Stimulated activated CD4-positive, alpha-beta T cell treated with anti-CD3 and anti-CD28 coated beads, Interleukin-4, amount 100 ng/mL, for 1 hour (primary cell): ENCODE measurements at regions not wholly inside any gene's neighbourhood (a gene's known extent, or its start where the extent isn't known, plus 50 kb on each side); places are given as distances from the start of the nearest gene placed in this dataset.

Source experiments
- DNase-seq: peaks from one replicate; pipeline ENCODE4 v3.0.0-alpha.2; 2020

DNA sequence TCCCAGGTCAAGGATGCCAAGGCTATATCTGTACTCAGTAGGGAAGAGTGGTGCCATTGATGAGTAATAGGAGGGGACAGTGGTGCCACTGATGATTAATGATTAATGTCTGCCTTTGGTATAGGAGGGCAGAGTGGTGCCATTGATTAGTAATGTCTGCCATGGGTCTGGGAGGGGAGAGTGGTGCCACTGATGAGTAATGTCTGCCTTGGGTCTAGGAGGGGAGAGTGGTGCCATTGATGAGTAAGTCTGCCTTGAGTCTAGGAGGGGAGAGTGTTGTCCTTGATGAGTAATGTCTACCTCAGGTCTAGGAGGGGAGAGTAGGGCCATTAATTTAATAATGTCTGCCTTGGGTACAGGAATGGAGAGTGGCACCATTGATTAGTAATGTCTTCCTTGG, 507.8 kb upstream of the EEF2KMT start:
- no peak for DNase-seq

DNA sequence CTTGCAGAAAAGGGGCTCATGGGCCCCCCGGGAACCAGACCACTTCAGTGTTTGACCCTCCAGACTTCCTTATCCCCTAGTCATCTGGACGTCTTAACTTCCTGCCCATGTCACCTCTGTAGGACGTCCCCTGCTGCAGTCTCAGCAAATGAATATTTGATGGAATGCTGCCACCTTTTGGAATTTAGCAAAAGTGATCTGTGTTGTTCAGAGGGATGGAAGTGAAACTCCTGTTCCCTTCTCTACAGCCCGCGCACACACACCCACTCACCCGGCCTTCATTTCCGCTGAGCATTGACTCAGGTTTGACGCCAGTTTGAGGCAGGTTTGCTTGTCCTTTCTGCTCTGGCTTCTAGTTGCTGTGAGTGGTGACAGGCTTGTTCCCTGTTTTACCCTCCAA, 507.2 kb upstream of the EEF2KMT start:
- no peak for DNase-seq

DNA sequence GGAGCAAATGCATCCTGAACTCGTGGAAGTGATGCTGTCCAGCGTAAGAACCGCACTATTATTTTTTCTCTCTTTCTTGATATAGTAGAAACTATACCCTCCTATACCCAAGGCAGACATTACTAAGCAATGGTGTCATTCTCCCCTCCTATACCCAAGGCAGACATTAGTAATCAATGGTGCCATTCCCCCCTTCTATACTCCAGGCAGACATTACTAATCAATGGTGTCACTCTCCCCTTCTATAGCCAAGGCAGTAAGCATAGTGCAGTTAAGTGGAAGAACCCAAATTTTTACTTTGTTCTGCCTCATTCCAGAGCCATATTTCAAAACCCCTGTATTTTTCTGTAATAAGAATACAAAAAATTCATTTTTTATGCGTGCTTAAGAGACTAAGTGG, 506.2 kb upstream of the EEF2KMT start:
- no peak for DNase-seq

DNA sequence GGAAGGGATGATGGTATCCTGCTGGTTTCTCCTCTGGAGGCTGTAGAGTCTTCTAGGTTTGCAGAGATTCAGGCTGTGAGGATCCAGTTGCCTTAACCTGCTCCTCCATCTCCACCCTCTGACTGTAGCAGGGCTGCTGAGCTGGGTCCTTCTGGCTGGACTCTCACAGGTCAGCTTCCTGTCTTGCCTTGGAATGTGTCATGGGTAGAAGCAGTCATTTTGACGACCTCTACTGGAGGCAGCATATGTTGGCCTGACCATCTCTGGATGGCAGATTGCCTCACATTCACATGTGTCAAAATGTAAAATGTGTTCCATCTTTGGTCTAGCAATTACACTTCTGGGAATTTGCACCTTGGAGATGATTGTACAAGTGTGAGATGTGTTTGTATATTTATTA, 504.4 kb upstream of the EEF2KMT start:
- DNase-seq, result no peak

DNA sequence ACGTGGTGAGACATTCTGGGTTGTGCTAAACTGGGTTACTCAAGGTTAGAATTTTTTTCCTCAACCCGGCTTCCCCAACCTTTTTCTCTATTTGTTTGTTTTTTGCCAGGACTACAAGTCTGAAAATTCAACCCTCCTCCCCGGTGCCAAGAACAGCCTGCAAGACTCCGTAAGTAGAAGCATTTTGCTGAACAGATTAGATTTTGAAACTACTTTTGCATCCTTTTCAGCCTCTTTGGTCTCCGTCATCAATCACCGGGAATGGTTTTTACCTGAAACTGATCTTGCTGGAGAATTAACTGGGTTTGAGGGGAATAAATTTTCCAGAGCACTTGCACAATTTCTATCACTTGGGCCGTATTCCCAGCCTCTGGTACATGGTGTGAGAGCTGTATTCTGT, 501.2 kb upstream of the EEF2KMT start:
- DNase-seq, result no peak

DNA sequence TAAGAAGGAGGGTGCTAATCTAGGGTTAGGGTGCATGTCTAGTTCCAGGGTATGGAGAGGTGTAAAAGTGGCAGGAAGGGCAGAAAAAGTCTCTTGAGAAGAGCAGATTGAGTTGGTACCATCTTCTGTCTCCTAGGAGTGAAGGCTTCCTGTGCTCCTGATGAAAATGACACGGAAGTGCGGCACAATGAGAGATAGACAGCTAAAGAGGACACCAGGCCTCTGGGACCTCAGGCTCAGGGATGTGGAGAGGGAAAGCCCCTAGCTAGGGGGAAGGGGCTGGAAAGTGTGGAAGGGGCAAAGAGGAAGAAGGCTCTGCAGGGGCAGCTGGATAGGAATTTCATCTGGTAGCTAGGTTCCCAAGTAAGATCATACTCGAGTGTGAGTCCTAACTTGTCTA, 498.3 kb upstream of the EEF2KMT start:
- DNase-seq, result no peak

DNA sequence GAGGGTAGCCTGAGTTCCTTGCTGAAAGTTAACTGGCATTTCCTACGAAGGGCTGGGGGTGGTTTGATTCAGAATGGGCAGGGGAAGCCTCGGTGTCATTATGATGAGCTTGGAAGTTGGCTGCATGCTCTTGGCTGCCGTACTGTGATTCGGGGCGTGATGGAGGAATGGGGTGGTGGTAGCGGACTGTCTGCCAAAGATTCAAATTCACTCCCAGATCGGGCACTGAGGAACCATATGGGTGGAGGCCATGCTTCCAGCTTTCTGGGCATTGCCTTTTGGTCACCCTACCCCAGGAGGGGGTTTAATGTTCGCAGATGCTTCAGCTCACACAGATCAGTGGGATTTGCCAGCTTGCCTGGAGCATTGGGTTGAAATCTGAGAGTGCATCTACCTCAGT, 492.8 kb upstream of the EEF2KMT start:
- DNase-seq, result no peak

DNA sequence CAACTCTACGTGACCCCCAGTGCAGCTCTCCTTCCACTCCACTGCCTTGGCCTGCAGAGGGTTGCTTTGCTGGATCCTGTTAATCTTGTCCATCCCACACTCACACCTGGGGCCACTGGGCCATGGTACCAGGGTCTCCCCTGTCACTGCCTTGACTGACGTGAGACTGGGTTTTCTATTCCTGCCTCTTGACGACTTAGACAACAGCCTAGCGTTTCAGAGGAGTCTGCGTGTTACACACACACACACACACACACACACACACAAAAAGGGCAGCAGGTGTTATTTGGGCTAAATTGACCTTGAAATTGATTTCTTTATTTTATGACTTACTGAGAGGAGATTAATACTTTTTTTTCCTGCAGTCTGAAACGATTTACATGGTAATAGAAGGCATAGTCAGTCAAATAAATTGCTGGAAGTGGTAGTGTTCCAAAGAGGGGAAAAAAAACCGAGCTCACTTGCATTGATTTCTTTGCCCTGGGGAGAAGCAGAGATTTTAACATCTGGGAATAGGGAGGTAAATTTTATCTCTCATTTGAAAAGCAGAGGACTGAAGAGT, 492.3 kb upstream of the EEF2KMT start:
- DNase-seq, result no peak

DNA sequence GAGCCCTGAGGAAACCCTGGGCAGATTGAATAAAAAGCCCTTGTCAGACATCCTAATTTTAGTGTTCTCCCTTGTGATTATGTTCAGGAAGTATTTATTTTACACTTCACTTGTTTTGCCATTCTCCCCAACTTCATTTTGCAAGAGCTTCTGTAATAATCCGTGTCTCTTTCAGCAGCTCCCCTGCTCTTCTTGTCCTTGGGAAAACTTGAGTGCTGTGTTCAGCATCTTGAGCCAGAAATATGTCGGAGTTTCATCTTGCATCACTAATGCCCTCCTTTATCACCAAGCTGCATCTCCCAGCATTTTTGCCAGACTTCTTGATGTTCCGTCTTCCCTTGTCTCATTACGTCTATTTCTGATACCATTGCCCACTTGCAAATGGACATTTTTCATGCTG, 486.5 kb upstream of the EEF2KMT start:
- no peak for DNase-seq

DNA sequence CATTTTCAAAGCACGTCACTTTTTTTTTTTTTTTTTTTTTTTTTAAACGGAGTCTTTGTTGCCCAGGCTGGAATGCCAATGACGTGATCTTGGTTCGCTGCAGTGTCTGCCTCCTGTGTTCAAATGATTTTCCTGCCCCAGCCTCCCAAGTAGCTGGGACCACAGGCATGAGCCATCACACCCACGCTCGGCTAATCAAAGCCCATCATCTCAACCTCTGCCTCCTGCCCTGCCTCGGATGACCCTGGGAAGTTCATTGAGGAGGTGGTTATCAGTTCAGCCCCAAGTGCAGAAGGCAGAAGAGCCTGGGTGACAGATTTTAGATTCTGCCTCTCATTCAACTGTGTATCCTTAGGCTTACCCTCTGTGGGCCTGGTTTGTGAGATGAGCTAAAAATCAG, 484.9 kb upstream of the EEF2KMT start:
- DNase-seq, result no peak

DNA sequence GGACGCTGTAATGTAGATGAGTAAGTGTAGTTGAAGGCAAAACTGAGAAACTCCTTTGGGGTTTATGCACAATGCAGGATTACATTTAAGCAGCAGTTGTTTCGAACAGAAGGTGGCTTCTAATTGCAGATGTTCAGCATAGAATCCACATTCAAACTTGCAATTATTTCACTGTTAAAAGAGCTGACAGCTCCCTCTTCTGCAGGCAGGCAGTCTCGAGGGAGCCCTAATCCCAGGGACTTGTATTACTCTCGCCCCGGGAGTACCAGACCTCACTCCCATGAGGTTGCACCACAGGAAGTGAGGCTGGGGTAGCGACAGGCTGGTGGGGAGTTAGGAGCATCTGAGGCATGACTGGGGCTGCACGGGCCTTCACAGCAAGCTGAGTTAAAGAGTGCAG, 484.3 kb upstream of the EEF2KMT start:
- no peak for DNase-seq

DNA sequence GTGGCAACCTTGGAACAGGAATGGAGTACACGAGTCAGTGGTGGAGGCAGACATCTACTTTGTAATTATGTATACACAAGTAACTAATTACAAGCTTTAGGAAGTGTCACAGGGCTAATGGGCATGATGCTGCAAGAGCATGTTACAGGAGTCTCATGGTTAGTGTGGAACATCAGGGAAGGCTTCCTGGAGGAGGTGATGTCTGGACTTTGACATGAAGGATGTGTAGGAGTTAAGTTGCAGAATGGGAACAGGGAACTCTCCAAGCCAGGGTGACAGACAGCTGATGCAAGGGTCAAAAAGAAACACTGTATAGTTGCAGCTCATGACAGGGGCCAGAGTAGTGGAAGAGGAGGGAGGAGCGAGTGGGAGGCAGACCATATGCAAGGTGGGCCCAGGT, 483.8 kb upstream of the EEF2KMT start:
- no peak for DNase-seq

DNA sequence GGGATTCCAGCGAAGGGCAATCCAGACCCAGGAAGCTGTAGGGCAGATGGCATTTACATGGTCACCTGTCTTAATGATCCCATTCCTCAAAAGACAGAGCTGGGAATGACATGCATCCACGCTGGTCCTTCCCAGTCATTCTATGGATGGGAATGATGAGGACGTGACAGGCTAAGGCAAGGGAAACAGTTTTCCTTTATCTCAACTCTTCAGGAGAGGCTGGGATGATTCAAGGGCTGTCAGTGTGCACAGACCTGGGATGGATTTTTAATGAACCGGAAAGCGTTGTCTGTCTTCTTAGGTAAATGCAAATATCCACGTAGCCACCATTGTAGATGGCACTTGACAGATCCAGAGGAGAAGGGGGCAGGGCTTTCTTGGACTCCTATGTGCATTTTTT, 483.2 kb upstream of the EEF2KMT start:
- no peak for DNase-seq

DNA sequence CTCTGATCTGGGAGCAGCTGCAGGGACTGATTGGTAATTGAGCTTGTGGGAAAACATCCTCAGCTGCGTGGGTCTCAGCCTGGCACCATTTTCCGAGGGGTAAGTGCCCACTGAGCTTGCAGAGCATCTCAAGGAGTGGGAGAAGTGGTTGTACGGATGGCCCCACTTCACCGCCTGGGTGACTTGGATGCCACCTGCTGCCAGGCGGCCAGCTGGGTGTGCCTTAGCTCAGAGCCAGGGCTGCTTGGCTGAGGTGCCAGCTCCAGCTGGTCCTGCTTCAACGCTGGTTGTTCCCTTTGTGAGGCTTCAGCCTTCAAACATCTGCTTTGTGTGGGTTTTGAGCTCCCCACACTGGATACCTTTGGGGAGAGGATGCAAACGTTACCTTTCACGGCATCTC, 482.7 kb upstream of the EEF2KMT start:
- DNase-seq, result no peak

DNA sequence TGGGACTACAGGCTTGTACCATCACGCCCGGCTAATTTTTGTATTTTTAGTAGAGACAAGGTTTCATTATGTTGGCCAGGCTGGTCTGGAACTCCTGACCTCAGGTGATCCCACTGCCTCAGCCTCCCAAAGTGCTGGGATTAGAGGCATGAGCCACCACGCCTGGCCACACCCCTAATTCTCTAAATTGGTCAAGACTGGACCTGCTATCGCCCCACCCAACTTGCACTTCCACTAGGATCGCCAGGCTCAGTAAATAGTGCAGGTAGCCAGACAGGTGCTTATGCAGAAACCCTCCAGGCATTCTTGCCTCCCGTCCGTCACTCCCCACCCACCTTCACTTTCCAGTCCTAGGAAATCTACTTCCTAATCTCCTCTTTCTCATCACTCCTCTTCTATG, 481.4 kb upstream of the EEF2KMT start:
- no peak for DNase-seq

DNA sequence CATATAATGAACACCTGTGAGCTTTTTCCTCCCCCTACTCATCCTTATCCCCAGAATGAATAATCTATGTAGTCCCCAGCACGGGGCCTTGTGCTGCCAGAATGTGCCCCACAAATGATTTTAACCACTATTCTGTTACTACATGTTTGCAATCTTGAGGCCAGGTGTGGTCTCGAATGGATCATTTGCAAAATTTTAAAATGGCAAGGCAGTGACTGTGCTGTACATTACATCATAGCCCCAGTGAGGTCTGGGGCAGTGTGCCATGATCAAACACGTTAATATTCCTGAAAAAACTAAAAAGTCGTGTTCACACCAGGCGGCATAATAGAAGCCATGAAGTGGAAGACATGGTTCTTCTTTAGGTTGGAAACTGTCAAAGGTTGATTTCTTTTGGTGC, 479.9 kb upstream of the EEF2KMT start:
- DNase-seq, result no peak

DNA sequence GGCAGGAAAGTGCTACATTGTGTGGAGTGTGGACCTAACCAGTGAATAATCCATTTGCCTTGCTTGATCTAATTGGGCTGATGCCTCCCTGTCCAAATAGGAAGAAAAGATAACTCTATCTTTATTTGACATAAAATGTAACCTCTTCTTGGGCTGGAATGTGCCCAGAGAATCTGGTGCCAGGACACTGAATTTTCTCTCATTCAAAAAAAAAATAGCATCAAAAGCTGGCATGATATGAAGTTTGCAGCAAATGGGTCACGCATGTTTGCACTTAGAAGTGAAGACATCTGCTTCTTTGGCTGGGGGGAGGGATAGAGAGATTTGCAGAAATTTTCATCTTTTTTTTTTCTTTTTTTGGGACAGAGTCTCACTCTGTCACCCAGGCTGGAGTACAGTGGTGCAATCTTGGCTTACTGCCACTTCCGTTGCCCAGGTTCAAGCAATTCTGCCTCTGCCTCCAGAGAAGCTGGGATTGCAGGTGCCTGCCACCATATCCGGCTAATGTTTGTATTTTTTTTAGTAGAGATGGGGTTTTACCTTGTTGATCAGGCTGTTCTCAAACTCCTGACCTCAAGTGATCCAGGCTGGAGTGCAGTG, 478.2 kb upstream of the EEF2KMT start:
- no peak for DNase-seq

DNA sequence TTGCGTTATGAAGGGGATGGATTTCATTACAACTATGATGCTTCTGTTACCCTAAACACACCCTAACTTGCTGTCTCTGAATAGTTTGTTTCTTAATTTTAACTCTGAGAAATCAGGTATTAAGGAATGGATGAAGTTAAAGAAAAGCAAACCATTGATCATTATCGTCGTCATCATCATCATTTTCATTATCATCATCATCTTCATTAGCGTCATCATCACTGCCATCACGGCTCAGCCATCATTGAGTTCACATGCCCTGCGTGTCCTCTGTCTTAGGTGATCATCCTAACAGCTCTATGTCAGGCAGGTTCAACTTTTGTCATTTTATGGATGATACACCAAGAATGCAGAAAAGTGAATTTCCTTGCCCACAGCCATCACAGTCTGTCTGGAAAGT, 477.5 kb upstream of the EEF2KMT start:
- DNase-seq, result no peak

DNA sequence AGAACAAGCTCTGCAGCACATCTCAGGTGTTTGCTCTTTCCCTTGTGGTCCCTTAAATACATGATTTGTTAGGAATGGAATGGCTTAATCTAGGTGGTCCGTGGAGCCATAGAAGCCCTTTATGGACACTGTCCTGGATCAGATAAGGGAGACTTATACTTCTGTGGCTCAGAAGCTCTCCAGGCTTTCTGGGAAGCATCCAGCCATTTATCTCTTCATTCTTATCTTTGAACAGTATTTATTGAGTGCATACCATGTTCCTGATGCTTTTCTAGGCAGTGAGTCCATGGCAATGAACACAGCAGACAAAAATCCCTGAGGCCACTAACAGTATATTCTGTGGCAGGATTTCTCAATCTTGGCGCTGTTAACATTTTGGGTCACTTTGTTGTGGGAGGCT, 474.5 kb upstream of the EEF2KMT start:
- DNase-seq, result no peak

DNA sequence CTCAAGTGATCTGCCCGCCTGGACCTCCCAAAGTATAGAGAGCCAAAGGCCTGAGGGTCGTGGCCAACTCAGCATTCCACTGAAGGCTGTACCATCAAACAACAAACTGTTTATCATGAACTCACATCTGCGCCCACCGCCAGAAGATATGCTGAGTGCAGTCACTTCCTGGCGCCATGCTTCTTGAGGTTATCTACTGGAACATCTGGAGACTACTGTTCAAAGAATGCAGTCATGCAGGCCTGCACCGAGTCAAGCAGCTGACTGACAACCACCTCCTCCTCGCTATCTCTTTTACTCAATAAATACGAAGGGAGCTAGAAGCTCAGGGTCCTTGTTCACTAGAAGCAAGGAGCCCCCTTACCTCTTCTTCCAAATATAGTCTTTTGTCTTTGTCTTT, 473.9 kb upstream of the EEF2KMT start:
- DNase-seq, result no peak

DNA sequence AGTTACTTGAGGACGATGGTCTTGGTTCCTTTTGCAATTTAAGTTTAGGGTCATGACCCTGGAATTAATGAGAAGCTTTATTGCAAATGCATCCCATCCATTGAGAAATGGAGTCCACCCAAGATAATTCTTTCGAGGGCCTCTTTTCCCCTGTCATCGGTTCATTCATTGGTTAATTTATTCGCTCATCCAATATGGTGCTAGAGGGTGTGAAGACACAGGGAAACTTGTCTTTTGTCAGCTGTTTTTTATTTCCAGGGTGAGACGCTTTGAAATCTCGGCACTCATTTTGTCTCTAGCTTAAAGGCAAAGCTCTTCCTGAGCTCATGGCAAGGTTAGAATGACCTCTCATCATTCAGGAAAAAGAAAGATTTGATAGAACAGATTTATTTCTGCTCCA, 464.2 kb upstream of the EEF2KMT start:
- DNase-seq, result no peak

DNA sequence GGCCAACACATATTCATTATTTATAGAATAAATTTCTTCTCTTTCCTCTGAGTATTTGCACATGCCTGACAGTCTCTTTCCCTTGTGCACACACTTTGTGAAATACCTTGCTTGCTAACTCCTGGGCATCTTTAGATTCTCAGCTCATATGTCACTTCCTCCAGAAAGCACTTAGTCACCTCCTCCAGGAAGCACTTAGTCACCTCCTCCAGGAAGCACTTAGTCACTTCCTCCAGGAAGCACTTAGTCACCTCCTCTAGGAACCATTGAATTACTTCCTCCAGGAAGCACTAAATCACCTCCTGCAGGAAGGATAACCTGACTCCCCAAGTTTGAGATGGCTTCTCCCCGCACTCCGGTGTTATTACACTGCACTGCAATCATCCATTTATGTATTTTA, 462.5 kb upstream of the EEF2KMT start:
- DNase-seq, result no peak

DNA sequence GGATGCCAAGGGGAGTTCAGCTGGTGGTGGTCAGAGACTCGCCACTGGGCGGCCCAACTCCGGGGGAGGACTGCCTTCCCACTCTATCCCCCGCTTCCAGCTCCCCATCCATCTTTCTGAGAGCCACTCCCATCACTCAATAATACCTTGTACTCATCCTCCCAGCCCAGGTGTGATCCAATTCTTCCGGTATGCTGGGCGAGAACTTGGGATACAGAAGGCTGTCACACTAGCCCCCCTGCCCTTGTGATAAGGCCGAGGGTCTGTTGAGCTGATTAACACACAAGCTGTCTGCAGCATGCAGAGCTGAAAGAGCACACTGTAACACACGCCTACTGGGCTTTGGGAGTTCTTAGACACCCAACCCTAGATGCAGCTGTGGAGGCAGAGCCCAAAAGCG, 460.4 kb upstream of the EEF2KMT start:
- DNase-seq, result no peak

DNA sequence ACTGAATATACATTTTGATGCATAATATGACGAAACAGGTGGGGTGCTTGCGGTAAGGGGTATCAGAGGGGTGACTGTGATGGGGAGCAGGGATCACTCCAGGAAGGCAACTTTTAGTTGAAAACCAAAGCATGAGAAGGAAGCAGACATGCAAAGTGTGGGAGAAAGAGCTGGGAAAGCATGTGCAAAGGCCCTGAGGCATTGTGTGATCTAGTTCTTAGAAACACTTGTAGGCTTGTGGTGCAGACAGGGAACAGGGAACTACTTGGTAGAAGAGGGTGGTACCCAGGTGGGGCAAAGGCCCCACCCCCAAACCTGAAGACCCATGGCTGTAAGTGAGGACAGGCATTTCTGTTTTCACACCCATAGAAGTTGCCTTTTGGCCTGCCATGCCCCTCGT, 459.9 kb upstream of the EEF2KMT start:
- DNase-seq, result no peak

DNA sequence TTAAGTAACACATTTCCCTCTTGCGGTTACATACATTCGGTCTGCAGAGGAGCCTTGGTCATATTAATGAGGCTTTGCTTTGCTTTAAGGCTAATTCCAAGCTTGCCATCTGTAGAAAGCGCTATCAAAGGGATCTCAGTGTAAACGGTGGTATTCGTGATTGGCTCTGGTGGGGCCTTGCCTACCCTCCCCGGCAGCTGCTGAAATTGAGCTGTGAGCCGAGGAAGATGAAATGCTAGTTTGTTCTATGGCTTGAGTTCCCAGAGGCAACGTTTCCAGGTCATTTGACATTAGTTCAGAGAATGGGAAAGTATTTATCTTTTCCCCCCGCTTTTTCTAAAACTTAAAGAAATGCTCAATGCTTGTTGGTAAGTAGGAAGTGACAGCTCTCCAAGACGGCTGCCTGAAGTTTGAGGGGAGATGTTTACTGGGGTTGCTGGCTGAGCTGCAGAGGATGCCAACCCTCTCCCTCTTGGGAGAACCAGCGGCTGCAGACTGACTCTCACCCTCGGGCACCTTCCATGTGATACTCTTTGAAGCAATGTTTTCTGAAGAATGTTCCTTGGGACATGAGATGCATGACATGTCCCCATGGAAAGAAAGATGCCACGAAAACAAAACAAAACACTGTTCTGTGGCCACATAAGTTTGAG, 458.7 kb upstream of the EEF2KMT start:
- no peak for DNase-seq
